Fibroblast of skin of left biceps (primary cell): ENCODE measurements at regions not wholly inside any gene's neighbourhood (a gene's known extent, or its start where the extent isn't known, plus 50 kb on each side); places are given as distances from the start of the nearest gene placed in this dataset.
"Not testable (repeated sequence)": the region's sequence is repeated elsewhere in the genome, so short reads cannot be mapped to it uniquely, and the experiment has no call there.

Experiments used
- DNase-seq, 2 experiments: peaks; one replicate each; pipeline ENCODE4 v3.0.0-alpha.2; 2013; ENCODE audit warnings: low read depth in 2 of 2

- no peak for DNase-seq
These were observed 72.4 kb downstream of the FH start for GRCh38 chr1:241447031-241447644.

- DNase-seq, result no peak
These were observed 74.7 kb downstream of the FH start for GRCh38 chr1:241444836-241445235.

GRCh38 chr1:241443561-241443960, 76.0 kb downstream of the FH start:
- no peak for DNase-seq

GRCh38 chr1:241442686-241443085, 76.9 kb downstream of the FH start:
- DNase-seq, result no peak

GRCh38 chr1:241440904-241441303, 78.7 kb downstream of the FH start:
- DNase-seq, result no peak

- not testable (repeated sequence) for DNase-seq
These were observed 80.9 kb downstream of the FH start for GRCh38 chr1:241438686-241439085.

GRCh38 chr1:241432241-241432640, 75.2 kb upstream of the RGS7 start:
- DNase-seq, result no peak

- DNase-seq, result not testable (repeated sequence)
These were observed 68.1 kb upstream of the RGS7 start for GRCh38 chr1:241425091-241425490.

GRCh38 chr1:241424480-241424971, 67.5 kb upstream of the RGS7 start:
- no peak for DNase-seq

- DNase-seq, result peak in 1 of 2 experiments; percentile 50
These were observed 66.8 kb upstream of the RGS7 start for GRCh38 chr1:241423541-241424479.

GRCh38 chr1:241422470-241422869, 65.5 kb upstream of the RGS7 start:
- no peak for DNase-seq

GRCh38 chr1:241419986-241420385, 63.0 kb upstream of the RGS7 start:
- DNase-seq, result no peak

GRCh38 chr1:241417258-241417657, 60.3 kb upstream of the RGS7 start:
- no peak for DNase-seq

GRCh38 chr1:241413974-241414373, 57.0 kb upstream of the RGS7 start:
- no peak for DNase-seq

- no peak for DNase-seq
These were observed 56.4 kb upstream of the RGS7 start for GRCh38 chr1:241413386-241413785.

GRCh38 chr1:241412646-241413045, 55.6 kb upstream of the RGS7 start:
- no peak for DNase-seq

GRCh38 chr1:241411776-241412338, 54.9 kb upstream of the RGS7 start:
- peak in 1 of 2 experiments; percentile 54 for DNase-seq

- DNase-seq, result no peak
These were observed 54.2 kb upstream of the RGS7 start for GRCh38 chr1:241411056-241411775.

GRCh38 chr1:241408170-241408569, 51.2 kb upstream of the RGS7 start:
- no peak for DNase-seq
